ENCODE measurements at regions not wholly inside any gene's neighbourhood (a gene's known extent, or its start where the extent isn't known, plus 50 kb on each side); places are given as distances from the start of the nearest gene placed in this dataset.

- no peak for DNase-seq
Observed at GRCh38 chr4:184528051-184528450, 53.7 kb upstream of the IRF2 start.

- DNase-seq, result no peak
Observed at GRCh38 chr4:184526228-184526627, 51.9 kb upstream of the IRF2 start.
